DOHH2 (cell line): ENCODE measurements at regions not wholly inside any gene's neighbourhood (a gene's known extent, or its start where the extent isn't known, plus 50 kb on each side); places are given as distances from the start of the nearest gene placed in this dataset.

Source experiments
- H3F3A ChIP-seq: fragments of 200-600 bp; sonication (generic), shearing (Covaris generic); 2 replicates; pipeline ENCODE4 v1.6.0; 2016; ENCODE audit warnings: antibody characterized with exemption, mild to moderate bottlenecking; ENCODE audit not compliant: control insufficient read depth, insufficient read depth
- H3K27ac ChIP-seq: fragments of 200-600 bp; sonication (generic); 2 replicates; pipeline ENCODE4 v1.5.1; 2014; ENCODE audit warnings: low read depth, mild to moderate bottlenecking, low read length, moderate library complexity
- H3K27me3 ChIP-seq: fragments of 200-600 bp; sonication (generic); 2 replicates; pipeline ENCODE4 v1.6.1; 2014; ENCODE audit warnings: mild to moderate bottlenecking, low read length, mixed read lengths; ENCODE audit not compliant: control insufficient read depth
- H3K36me3 ChIP-seq: fragments of 200-600 bp; sonication (generic); 2 replicates; pipeline ENCODE4 v1.6.1; 2014; ENCODE audit warnings: mild to moderate bottlenecking, low read length, moderate library complexity, mixed read lengths; ENCODE audit not compliant: control insufficient read depth
- H3K4me1 ChIP-seq: fragments of 200-600 bp; sonication (generic); 2 replicates; pipeline ENCODE4 v1.6.1; 2014; ENCODE audit warnings: mild to moderate bottlenecking, low read length, mixed read lengths; ENCODE audit not compliant: control insufficient read depth
- H3K4me2 ChIP-seq: fragments of 200-600 bp; sonication (generic); 2 replicates; pipeline ENCODE4 v1.6.0; 2014; ENCODE audit warnings: mild to moderate bottlenecking, low read length, moderate library complexity
- H3K4me3 ChIP-seq: fragments of 200-600 bp; sonication (generic); 2 replicates; pipeline ENCODE4 v1.5.1; 2014; ENCODE audit warnings: mild to moderate bottlenecking, low read length, mixed read lengths
- H3K79me2 ChIP-seq: fragments of 200-600 bp; sonication (generic); 2 replicates; pipeline ENCODE4 v1.6.1; 2014; ENCODE audit warnings: mild to moderate bottlenecking, low read length, mixed read lengths; ENCODE audit not compliant: control insufficient read depth
- H3K9me2 ChIP-seq: fragments of 200-600 bp; sonication (generic); replicated peaks from 2 replicates; pipeline ENCODE4 v1.6.1; 2014; ENCODE audit warnings: mild to moderate bottlenecking, low read length, mixed read lengths; ENCODE audit not compliant: control insufficient read depth
- H3K9me3 ChIP-seq: fragments of 200-600 bp; sonication (generic); 2 replicates; pipeline ENCODE4 v1.6.1; 2014; ENCODE audit warnings: antibody characterized with exemption, low read length, mixed read lengths; ENCODE audit not compliant: control insufficient read depth, insufficient read depth
- H4K20me1 ChIP-seq: fragments of 200-600 bp; sonication (generic); 2 replicates; pipeline ENCODE4 v1.6.0; 2014; ENCODE audit warnings: low read depth, mild to moderate bottlenecking, antibody characterized with exemption, low read length, moderate library complexity; ENCODE audit not compliant: control insufficient read depth, insufficient read depth
- EZH2phosphoT487 ChIP-seq: fragments of 200-600 bp; sonication (generic); IDR thresholded peaks from 2 replicates; pipeline ENCODE4 v1.6.1; 2017; ENCODE audit warnings: borderline replicate concordance, mild to moderate bottlenecking, antibody characterized with exemption, low read length, moderate library complexity, mixed read lengths
- TF ChIP-seq, protein P1 (sequence below): fragments of 200-600 bp; sonication (generic); IDR thresholded peaks from one replicate; pipeline ENCODE4 v1.5.1; 2014; ENCODE audit warnings: antibody characterized with exemption, mild to moderate bottlenecking, low read depth, low read length; ENCODE audit not compliant: poor library complexity, severe bottlenecking

DNA sequence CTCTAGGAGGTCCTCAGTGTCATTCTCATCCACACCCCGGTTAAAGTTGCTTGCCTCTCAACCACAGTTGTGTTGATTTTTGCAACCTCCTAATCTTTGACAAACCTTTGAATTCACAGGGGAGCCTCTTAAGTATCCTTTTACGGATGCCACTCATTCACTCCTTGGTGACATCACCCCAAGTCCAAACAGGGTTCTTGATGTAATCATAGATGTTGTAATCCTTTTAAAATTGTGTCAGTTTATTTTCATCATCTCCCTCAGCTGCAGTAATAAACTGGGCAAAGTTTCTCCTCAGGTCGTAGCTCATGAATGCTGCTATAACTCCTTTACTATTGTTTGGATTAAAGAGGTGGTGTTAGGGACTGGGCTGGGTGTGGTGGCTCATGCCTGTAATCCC, 637.2 kb upstream of the NUDT12 start:
- H3K4me3 ChIP-seq, result no peak overlapping the region
- H3K9me2 ChIP-seq, result no peaks in the 10 kb centered on the region
- no peaks in the 10 kb centered on the region for H3K4me1 ChIP-seq
- no peak overlapping the region for H3K4me2 ChIP-seq
- no peaks in the 10 kb centered on the region for H3K79me2 ChIP-seq
- TF ChIP-seq, protein P1, sequence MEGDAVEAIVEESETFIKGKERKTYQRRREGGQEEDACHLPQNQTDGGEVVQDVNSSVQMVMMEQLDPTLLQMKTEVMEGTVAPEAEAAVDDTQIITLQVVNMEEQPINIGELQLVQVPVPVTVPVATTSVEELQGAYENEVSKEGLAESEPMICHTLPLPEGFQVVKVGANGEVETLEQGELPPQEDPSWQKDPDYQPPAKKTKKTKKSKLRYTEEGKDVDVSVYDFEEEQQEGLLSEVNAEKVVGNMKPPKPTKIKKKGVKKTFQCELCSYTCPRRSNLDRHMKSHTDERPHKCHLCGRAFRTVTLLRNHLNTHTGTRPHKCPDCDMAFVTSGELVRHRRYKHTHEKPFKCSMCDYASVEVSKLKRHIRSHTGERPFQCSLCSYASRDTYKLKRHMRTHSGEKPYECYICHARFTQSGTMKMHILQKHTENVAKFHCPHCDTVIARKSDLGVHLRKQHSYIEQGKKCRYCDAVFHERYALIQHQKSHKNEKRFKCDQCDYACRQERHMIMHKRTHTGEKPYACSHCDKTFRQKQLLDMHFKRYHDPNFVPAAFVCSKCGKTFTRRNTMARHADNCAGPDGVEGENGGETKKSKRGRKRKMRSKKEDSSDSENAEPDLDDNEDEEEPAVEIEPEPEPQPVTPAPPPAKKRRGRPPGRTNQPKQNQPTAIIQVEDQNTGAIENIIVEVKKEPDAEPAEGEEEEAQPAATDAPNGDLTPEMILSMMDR, result no peak
- TF ChIP-seq EZH2phosphoT487, result no peak
- no peaks in the 10 kb centered on the region for H4K20me1 ChIP-seq
- no peaks in the 10 kb centered on the region for H3K9me3 ChIP-seq
- H3K27ac ChIP-seq, result no peak overlapping the region
- H3K27me3 ChIP-seq, result no peaks in the 10 kb centered on the region
- H3F3A ChIP-seq, result no peaks in the 10 kb centered on the region
- no peaks in the 10 kb centered on the region for H3K36me3 ChIP-seq

DNA sequence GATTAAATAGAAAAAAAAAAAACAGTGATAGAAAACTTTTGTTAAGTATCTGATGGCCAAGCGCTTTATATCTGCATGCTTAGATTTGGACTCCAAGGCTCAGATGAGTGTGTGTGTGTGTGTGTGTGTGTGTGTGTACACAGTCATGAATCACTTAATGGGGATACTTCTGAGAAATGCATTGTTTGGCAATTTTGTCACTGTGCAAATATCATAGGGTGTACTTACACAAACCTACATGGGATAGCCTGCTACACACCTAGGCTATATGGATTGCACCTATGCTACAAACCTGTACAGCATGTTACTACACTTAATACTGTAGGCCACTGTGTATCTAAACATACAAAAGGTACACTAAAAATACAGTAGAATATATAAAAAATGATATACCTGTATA, 635.6 kb upstream of the NUDT12 start:
- Histone ChIP-seq H3F3A (no peaks in the 10 kb centered on the region), H3K9me2 (no peaks in the 10 kb centered on the region), H3K9me3 (no peaks in the 10 kb centered on the region), H3K27me3 (no peaks in the 10 kb centered on the region), H3K4me3 (no peak overlapping the region), H3K4me2 (no peak overlapping the region), H3K4me1 (no peaks in the 10 kb centered on the region), H4K20me1 (no peaks in the 10 kb centered on the region), H3K27ac (no peak overlapping the region), H3K36me3 (no peaks in the 10 kb centered on the region), H3K79me2 (no peaks in the 10 kb centered on the region)
- TF ChIP-seq, protein P1, result no peak
- no peak for TF ChIP-seq EZH2phosphoT487

DNA sequence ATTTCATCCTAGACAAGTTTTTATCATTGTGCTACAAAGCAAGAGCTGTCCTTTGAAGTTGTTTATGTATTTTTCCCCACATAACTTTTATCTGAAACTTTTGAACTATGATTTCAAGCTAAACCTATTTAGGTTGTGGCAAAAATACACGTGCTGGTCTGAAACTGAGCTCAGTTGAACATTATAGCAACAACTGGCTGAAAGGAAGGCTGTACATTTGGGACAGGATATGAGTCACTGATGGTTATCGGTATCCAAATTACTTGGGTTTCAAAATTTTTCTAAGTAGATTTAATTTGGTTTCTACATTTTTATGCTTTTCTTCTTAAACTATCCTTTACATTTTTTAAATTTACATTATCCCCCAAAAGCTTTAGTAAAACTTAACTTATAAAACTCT, 627.3 kb upstream of the NUDT12 start:
- H3K27ac ChIP-seq, result no peak overlapping the region

More for the DNA sequence above, 627.3 kb upstream of the NUDT12 start:
- Histone ChIP-seq H3F3A (no peaks in the 10 kb centered on the region), H3K4me2 (no peak overlapping the region), H3K4me1 (no peaks in the 10 kb centered on the region), H4K20me1 (no peaks in the 10 kb centered on the region), H3K36me3 (no peaks in the 10 kb centered on the region), H3K27me3 (no peaks in the 10 kb centered on the region), H3K9me3 (peaks cover 9% of the 10 kb centered on the region; the same call in 1 of the 2 replicates), H3K9me2 (no peaks in the 10 kb centered on the region), H3K79me2 (no peaks in the 10 kb centered on the region), H3K4me3 (no peak overlapping the region)
- TF ChIP-seq EZH2phosphoT487, result no peak
- TF ChIP-seq, protein P1, result no peak
